ENCODE measurements at regions not wholly inside any gene's neighbourhood (a gene's known extent, or its start where the extent isn't known, plus 50 kb on each side); places are given as distances from the start of the nearest gene placed in this dataset.
A peak's percentile ranks its signal among the peaks of the same experiment; 100 is the strongest.

GRCh38 chr2:3959372-3959771 is 256.0 kb downstream of the DCDC2C start:
- DNase-seq = peak in 2 of 14 experiments; percentile 3 to 9
- H3K4me1 Mint-ChIP-seq (ENCODE audit: low read depth) = no peaks in the 10 kb centered on the region
- no peaks in the 10 kb centered on the region for H3K36me3 ChIP-seq (ENCODE audit: insufficient read depth, low read length)
- ChIA-PET CTCF (interaction anchor here (0.6 to 0.7 kb wide), 2 partner anchors 967 to 1834 kb away, joined by 3 read pairs; no protein-coding TSS in a partner anchor), POLR2A (no interaction called here)
- H3K9me3 Mint-ChIP-seq = no peaks in the 10 kb centered on the region
- H3K27ac ChIP-seq (ENCODE audit: low read depth in 1 of 2, low read length in 2 of 2) = no peak overlapping the region
- H3K4me3 ChIP-seq (ENCODE audit: low read length) = no peak overlapping the region
- no peak for ATAC-seq (ENCODE audit: poor library complexity)
- intact Hi-C loops (cut with DNase I, micrococcal nuclease) = no loop called here
- peaks cover 0 to 6% of the 10 kb centered on the region in 2 experiments for H3K9me3 ChIP-seq (ENCODE audit: control insufficient read depth in 1 of 2, insufficient read depth in 1 of 2, low read length in 2 of 2)
- no peaks in the 10 kb centered on the region for H3K4me1 ChIP-seq (ENCODE audit: insufficient read depth, low read length)
- H3K27me3 ChIP-seq (ENCODE audit: control insufficient read depth in 1 of 2, insufficient read depth in 2 of 2, low read length in 2 of 2) = no peaks in the 10 kb centered on the region
- H3K27ac Mint-ChIP-seq = no peak overlapping the region
- no peak overlapping the region for H3K4me3 Mint-ChIP-seq
- no peaks in the 10 kb centered on the region for H3K36me3 Mint-ChIP-seq (ENCODE audit: low read depth)
- TF ChIP-seq CTCF (IDR thresholded peaks at IDR 0.05) = no peak
- peaks cover 9% of the 10 kb centered on the region for H3K27me3 Mint-ChIP-seq

GRCh38 chr2:3960106-3960505 is 256.7 kb downstream of the DCDC2C start:
- CTCF ChIA-PET = no interaction called here
- POLR2A ChIA-PET = no interaction called here
- Histone ChIP-seq H3K4me1 (ENCODE audit: insufficient read depth, low read length) (no peaks in the 10 kb centered on the region), H3K36me3 (ENCODE audit: insufficient read depth, low read length) (no peaks in the 10 kb centered on the region), H3K9me3 (ENCODE audit: control insufficient read depth in 1 of 2, insufficient read depth in 1 of 2, low read length in 2 of 2) (peaks cover 0 to 6% of the 10 kb centered on the region in 2 experiments), H3K4me3 (ENCODE audit: low read length) (no peak overlapping the region), H3K27ac (ENCODE audit: low read depth in 1 of 2, low read length in 2 of 2) (no peak overlapping the region), H3K27me3 (ENCODE audit: control insufficient read depth in 1 of 2, insufficient read depth in 2 of 2, low read length in 2 of 2) (no peaks in the 10 kb centered on the region)
- Mint-ChIP-seq H3K36me3 (ENCODE audit: low read depth) (no peaks in the 10 kb centered on the region), H3K27me3 (peaks cover 9% of the 10 kb centered on the region), H3K9me3 (no peaks in the 10 kb centered on the region), H3K4me3 (no peak overlapping the region), H3K27ac (no peak overlapping the region), H3K4me1 (ENCODE audit: low read depth) (no peaks in the 10 kb centered on the region)
- intact Hi-C loops (cut with DNase I, micrococcal nuclease) = no loop called here
- ATAC-seq (ENCODE audit: poor library complexity) = no peak
- no peak for TF ChIP-seq CTCF (IDR thresholded peaks at IDR 0.05)
- no peak for DNase-seq

- Histone ChIP-seq H3K27me3 (ENCODE audit: control insufficient read depth in 1 of 2, insufficient read depth in 2 of 2, low read length in 2 of 2) (no peaks in the 10 kb centered on the region), H3K36me3 (ENCODE audit: insufficient read depth, low read length) (no peaks in the 10 kb centered on the region), H3K4me3 (ENCODE audit: low read length) (no peak overlapping the region), H3K4me1 (ENCODE audit: insufficient read depth, low read length) (no peaks in the 10 kb centered on the region), H3K27ac (ENCODE audit: low read depth in 1 of 2, low read length in 2 of 2) (no peak overlapping the region), H3K9me3 (ENCODE audit: control insufficient read depth in 1 of 2, insufficient read depth in 1 of 2, low read length in 2 of 2) (no peaks in the 10 kb centered on the region)
- TF ChIP-seq CTCF (IDR thresholded peaks at IDR 0.05) = no peak
- peaks cover 9% of the 10 kb centered on the region for H3K27me3 Mint-ChIP-seq
- ChIA-PET POLR2A (no interaction called here), CTCF (no interaction called here)
- H3K27ac Mint-ChIP-seq = no peak overlapping the region
- H3K4me3 Mint-ChIP-seq = no peak overlapping the region
- ATAC-seq (ENCODE audit: poor library complexity) = no peak
- intact Hi-C loops (cut with DNase I, micrococcal nuclease) = no loop called here
- no peaks in the 10 kb centered on the region for H3K4me1 Mint-ChIP-seq (ENCODE audit: low read depth)
- no peaks in the 10 kb centered on the region for H3K36me3 Mint-ChIP-seq (ENCODE audit: low read depth)
- no peak for DNase-seq
- H3K9me3 Mint-ChIP-seq = no peaks in the 10 kb centered on the region
Measured at GRCh38 chr2:3962719-3963118, 259.3 kb downstream of the DCDC2C start.

Data from CD4-positive, alpha-beta T cell (primary cell).